DMS53 treated with DMSO at 0.1 percent for 48 hours (cell line): ENCODE measurements at regions not wholly inside any gene's neighbourhood (a gene's known extent, or its start where the extent isn't known, plus 50 kb on each side); places are given as distances from the start of the nearest gene placed in this dataset.
"Not testable (repeated sequence)": the region's sequence is repeated elsewhere in the genome, so short reads cannot be mapped to it uniquely, and the experiment has no call there.

Experiments used
- DNase-seq: peaks from one replicate; lab custom pipeline; 2025; ENCODE audit not compliant: unreplicated experiment; lab: John Stamatoyannopoulos, UW

DNA sequence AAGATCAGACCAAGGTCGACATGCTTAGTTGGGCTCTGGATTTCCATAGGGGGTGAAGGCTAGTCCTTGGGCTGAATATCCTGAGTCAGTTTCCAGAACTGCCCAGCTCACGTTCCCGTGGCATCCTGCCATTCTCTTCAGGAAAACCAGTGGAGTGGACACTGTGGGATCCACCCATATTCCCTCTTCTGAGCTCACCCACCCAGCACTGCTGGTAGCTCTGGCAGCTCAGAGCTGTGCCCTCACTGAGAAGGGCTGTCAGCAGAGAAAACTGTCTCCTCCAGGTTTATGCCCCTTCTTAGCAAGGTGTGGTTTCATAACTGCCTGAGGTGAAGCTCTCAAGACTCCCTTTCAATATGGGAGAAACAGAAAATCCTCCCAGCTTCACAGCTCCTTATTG lies 111.7 kb downstream of the GGTLC2 start:
- no peak for DNase-seq

DNA sequence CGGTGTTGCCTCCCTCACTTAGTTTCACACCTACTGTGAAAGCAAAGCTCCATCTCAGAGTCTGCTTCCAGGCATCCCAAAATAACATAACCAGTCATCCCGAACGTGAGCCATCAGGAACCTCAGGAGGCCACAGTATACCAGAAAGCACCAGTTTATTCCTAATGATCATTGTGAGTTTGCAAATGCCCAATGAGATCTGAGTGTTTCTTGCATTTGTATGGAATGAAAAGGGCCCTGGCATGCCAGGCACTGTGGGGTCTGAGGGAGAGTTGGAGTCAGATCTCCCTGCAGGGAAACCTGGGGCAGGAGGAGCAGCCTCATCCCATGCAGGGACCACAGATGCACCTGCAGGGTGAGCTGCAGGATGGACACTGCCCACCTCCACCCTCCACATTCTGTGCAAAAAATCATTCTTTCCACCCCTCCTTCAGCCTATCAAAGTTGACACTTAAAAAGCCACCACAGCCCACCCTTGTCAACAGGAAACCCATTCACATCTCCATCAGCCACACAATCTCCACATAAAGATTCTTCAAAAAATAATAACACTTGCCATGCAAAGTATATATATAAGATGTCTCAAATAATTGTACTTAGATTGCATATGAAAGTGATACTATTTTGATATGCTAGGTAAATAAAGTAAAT lies 112.3 kb downstream of the GGTLC2 start:
- not testable (repeated sequence) for DNase-seq

DNA sequence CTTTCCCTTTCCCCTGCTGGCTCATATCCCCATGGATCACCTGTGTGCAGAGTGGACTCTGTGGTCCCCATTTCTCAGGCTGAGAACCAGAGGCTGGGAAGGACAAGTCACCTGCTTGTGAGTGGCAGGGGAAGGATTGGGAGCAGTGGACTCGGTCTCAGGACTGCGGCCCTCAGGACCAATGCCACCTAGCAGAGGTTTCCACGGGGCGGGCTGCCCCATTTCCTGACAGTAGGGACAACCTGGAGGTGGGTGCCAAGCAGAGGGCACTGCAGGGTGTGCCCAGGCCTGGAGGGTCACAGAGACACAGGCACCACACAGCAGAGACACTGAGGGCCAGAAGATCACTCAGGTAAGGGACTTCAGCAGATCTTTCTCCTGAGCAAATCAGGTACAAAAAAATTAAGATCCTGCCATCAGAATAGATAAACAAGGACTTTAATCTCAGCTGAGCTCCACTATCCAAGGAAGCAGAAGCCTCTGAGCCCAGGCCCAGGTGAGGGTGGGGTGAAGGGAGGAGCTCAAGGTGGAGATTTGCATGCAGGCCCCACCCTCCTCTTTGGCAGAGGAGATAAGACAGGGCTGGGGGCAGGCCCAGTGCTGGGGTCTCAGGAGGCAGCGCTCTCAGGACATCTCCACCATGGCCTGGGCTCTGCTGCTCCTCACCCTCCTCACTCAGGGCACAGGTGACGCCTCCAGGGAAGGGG lies 113.8 kb downstream of the GGTLC2 start:
- DNase-seq, result not testable (repeated sequence)

DNA sequence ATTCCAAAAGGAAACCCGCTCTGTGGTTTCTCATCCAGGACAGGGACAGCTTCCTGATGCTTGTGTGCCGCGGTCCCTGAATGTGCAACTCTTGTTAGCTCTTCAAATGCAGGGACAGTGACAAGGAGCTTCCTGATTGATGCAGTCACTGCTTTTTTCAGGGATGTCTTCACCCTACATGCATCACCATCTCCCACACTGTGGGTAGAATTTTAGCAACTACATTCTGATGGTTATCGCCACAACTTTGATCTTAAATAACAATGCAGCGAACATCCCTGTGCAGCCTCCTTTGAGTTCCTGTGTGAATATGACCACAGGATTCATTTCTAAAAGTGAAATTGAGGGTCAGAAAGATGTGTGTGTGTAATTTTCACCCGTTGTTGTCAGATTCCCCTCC lies 115.0 kb downstream of the GGTLC2 start:
- no peak for DNase-seq

DNA sequence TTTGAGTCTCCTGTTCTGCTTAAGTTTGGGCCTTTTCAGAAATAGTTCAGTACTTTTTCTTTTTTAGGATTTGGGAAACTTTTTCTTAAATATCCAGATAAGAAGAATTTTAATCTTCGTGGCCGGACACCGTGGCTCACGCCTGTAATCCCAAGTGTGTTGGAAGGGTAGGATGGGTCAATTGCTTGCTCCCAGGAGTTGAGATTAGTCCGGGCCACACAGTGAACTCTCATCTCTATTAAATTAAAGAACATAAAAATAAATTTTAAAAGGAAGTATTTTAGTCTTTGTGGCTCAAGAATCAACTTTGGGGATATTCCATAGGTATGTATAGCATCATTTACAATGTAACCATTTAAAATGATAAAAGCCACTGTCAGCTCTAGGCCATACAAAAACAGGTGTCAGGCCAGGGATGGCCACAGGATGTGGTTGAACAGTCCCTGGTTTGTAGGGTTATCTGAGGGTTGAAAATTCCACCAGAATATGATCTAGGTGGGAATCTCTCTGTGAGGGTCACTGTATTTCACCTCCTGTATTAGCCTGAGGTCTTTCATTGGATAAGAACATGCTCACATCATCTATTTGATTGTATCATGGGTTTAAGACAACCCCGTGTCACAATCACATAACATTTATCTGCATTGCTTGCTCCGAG lies 115.6 kb downstream of the GGTLC2 start:
- DNase-seq, result no peak

DNA sequence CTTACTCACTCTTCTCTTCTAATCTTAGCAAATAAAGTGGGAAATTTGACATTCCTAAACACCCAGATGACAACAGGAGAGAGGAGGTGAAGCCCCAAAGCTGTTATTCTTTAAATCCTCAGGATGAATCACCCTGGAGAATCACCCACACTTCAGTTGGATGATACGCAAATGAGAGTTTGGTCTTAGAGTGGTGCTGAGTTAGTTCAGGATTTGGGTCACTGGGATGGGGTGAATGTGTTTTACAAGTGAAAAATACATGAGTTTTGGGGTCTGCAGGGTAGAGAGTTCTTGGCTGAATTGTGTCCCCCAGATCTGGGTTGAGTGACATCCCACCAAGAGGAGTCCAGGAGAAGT lies 117.2 kb downstream of the GGTLC2 start:
- no peak for DNase-seq

DNA sequence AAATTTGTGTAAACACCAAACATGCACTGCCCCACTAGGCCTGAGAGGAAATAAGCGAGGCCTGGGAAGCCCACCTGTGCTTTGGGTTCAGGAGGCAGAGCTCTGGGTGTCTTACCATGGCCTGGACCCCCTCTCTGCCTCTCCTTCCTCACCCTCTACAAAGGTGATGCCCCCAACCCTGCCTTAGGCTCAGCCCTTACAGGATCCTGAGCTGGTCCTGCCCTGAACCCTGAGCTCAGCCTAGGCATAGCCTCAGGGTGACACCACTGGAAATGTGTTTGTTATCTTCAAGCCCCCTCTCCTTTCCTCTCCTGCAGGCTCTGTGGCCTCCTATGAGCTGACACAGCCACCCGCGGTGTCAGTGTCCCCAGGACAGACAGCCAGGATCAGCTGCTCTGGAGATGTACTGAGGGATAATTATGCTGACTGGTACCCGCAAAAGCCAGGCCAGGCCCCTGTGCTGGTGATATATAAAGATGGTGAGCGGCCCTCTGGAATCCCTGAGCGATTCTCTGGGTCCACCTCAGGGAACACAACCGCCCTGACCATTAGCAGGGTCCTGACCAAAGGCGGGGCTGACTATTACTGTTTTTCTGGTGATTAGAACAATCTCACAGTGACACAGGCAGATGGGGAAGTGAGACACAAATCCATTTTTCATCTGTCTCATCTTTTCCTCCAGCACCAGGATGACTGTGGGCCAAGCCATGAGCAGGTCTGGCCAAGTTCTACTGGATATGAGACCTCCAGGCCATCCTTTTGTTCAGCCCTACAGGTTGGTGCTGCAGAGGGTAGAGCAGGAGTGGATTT lies 117.8 kb downstream of the GGTLC2 start:
- no peak for DNase-seq

DNA sequence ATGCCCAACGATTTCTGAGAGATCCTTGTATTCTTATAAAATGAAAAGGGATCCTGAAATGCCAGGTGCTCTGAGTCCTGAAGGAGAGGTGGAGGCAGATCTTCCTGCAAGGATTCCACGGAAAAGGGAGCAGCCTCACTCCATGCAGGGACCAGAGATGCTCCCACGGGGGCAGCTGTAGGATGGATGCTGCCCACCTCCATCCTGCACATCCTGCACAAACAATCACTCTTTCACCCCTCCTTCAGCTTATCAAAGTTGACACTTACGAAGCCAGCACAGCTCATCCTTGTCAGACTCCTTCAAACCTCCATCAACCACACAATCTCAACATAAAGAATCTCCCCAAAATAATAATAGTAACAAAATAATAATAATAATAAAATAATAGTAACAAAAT lies 119.1 kb downstream of the GGTLC2 start:
- no peak for DNase-seq

DNA sequence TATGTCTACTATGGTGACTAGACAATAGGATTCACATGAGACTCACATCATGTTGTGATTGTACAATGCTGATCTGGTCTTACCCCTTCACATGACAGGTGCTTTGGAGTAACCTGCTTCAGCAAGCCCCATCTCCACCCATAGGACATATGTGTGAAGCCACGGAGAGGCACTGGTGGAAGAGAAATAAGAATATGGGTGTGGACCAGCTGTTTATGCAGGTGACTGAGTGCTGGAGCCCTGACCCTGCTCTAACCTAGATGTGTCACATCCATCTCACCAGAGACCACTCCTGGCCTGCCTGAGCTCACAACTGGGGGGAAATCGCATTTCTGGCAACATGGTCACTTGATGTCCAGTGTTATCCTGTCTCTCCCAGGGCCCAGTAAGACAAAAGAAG lies 119.7 kb downstream of the GGTLC2 start:
- no peak for DNase-seq

DNA sequence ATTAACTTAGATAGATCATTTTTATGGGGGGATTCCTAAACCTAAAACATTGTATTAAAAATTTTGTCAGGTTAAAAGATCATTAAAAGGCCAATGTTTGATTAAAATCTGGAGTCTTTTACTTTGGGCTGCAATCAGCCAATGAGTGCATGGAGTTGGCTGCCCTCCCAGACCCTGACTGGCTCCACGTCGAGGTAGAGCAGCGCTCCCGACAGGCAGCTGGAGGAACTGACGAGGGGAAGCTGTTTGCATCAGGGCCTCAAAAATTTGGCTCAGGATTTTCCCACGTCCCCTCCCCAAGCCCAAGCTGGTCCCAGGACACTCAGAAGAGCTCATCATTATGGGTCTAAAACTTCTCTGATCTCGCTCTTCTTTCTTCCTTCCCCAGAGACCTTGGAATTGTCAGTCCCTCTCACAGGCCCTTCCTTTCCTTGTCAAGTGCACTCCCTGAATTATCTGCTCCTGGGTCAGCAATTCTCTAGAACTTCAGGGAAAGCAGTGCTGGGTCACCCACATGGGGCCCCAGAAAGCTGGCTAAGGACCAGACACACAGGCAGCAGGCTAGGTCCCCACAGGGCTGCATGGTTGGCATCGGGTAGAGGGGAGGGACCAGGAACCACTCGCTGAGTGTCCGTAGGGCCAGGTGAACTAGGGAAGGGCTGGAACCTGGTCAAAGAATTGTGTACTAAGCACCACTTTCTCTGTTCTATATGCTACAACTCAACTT lies 119.6 kb upstream of the IGLL5 start:
- no peak for DNase-seq

DNA sequence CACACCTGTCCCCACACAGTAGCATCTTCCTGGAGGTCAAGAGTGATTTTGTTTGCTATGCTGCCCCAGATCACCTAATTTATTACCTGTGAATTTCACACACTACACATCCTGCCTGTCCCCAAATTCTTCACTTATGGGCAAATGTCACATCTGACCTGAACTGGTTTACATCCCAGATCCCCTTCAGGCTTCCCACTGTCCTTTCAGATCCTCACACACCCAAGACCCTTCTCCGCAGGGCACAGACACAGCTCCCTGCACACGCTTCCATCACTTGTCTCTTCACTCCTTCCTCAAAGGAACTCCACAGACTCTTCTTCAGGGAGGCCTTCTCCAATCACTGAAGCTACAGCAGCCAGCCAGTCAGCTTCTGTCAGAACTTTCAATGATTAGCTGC lies 118.7 kb upstream of the IGLL5 start:
- DNase-seq, result no peak

DNA sequence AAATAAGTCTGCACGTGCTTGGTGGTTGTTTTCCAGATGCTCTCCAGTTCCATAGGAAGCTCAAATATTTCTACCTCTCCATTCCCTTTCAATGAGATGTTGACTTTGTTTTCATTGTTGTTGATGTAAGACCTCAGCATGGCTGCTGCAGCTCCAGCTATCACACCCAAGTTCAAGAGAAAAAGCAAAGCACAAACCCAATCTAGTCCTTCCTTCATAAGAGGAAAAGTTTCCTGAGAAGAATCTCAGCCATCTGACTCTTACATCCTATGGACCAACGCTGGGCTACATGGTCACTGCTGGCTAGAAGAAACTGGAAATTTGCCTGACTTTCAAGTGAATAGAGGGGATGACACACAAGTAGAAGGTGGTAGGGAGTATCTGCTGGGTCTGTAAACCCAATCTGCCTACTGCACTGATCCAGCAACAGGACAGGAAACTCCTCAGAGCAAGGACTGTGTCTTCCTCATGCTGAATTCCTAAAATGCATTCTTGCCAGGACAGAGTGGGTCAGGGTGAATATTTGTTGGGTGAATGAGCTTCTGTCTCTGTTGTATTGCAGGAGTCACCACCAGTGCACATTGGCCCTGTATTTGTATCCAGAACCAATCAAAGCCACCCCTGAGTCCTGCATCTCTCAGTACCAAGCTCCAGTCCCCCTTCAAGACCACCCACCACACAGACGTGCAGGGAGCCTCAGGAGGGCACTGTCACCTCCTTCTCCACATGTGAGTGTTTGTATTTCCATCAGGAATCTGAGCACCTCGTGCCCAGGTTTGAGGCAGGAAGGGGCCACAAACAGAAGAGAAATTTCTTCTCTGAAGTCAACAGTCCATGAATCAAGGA lies 118.0 kb upstream of the IGLL5 start:
- no peak for DNase-seq

DNA sequence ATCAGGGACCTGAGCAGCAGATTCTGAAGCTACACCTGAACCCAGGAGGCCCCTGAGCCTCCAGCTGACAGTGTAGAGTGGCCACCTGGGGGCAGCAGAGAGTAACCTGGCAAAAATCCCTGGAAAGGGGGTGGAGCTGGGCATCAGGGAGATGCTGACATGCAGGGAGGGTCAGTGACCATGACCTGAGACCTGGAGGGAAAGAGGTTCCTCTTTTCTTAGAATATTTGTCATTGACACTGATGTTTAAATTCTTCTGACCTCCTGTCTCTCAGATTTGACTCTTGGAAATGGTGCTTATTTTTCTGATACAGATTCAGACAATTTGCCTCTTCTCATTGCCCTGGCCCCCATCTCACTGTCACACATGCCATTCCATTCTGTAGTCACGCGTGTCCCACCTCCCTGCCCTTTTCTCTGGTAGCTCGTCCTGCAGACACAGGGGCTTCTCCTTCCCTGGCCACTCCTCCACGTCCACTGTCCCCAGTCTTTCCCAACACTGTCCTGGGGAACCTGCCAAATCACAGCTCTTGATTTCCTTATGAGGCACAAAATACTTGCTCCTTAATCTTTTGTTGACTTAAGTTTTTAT lies 117.2 kb upstream of the IGLL5 start:
- no peak for DNase-seq

DNA sequence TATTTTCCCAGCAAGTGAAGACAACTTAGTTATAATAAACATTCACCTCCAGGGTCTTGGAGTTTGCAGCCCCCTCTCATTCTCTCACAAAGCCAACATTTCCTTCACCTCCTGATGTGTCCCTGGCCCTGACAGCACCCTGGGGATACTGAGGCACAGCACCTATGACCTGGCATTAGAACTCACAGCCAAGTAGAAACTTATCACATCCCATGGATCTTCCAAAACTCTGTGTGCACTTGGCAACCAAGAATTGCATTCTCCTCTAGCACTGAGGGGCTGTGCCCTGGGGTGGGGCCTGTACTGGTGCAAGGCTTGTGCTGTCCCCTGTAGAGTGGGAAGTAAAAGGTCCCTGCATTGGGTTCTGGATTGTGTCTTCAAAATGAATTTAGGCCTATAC lies 116.7 kb upstream of the IGLL5 start:
- no peak for DNase-seq

DNA sequence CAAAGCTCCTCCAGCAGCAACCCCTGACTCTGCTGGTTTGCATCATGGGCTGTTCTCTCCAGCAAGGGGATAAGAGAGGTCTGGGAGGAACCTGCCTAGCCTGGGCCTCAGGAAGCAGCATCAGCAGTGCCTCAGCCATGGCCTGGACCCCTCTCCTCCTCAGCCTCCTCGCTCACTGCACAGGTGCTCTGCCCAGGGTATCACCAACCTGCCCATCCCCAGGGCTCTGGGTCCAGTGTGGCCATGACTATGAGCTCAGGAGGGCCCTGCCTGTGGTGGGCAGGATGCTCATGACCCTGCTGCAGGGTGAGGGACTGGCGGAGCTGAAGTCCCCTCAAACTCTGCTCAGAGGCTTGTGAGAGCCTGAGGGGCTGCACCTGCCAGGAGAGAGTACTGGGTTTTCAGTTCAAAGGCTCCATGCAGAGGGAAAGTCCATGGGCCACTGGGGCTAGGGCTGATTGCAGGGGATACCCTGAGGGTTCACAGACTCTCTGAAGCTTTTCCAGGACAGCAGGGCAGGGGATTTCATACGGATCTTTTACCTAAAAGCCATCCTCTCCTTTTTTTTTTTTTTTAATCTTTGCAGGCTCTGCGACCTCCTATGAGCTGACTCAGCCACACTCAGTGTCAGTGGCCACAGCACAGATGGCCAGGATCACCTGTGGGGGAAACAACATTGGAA lies 115.8 kb upstream of the IGLL5 start:
- no peak for DNase-seq

DNA sequence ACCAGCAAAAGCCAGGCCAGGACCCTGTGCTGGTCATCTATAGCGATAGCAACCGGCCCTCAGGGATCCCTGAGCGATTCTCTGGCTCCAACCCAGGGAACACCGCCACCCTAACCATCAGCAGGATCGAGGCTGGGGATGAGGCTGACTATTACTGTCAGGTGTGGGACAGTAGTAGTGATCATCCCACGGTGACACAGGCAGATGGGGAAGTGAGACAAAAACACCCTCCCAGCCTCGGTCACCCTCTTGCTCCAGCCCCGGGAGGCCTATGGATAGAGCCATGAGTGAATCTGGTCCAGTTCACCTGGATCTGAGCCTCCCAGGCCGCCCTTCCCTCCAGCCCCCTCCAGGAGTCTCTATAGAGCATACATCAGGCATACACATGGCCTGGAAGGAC lies 115.2 kb upstream of the IGLL5 start:
- no peak for DNase-seq

DNA sequence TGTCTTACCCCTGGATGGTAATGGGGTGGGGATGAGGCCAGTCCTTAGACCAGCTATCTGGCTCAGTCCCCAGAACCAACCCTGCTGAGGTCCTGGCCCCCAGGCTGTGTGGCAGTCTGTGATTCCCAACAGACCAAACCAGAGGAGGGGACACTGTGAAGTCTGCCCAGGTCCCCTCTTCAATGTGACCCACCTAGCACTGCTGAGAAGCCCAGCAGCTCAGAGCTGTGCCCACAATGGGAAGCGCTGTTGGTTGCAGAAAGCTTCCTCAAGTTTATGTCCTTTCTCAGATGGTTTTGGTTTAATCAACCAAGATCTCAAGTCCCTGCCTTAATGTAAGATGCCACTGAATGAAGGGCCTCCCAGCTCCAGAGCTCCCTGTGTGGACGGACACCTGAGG lies 114.7 kb upstream of the IGLL5 start:
- no peak for DNase-seq

DNA sequence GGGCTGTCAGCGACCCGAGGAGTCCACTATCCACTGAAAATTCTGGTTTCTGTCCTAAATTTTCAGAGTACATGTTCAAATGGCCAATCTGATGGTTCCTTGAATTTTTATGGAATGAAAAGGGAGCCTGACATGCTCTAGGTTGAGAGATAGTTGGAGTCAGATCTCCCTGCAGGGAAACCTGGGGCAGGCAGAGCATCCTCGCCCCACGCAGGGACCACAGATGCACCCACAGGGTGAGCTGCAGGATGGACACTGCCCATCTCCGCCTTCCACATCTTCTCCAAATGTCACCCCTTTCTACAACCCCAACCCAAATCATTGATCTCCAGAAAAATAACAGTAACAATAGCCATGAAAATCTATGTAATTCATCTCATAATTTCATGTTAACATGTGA lies 114.2 kb upstream of the IGLL5 start:
- no peak for DNase-seq

DNA sequence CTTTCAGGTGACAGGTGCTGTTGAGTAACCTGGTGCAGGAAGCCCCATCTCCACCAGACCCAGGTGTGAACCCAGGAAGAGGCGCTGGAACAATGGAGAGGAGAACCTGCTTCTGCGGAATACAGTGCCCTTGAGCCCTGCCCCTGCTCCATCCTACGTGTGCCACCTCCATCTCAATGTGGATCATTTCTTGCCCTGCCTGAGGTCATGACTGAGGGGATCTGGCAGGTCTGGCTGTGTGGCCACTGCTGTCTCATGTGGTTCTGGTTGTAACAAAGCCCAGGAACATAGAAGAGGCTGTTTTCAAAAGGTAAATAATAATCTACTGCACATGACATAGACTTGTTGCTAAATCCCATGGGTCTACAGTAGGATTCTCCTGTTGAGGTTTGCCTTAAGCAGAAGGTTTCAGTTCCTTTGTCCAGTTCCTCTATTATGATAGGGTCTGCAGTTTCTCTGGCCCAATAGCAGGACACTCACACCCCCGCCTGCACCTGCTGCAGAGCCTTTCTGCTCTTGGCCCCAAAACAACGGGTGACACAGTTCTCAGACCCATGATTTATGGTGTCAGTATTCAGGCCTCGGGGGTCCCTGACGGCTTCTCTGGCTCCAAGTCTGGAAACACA lies 113.5 kb upstream of the IGLL5 start:
- no peak for DNase-seq
